HG02763 (cell line): ENCODE measurements at regions not wholly inside any gene's neighbourhood (a gene's known extent, or its start where the extent isn't known, plus 50 kb on each side); places are given as distances from the start of the nearest gene placed in this dataset.
"Not testable (repeated sequence)": the region's sequence is repeated elsewhere in the genome, so short reads cannot be mapped to it uniquely, and the experiment has no call there.

ENCODE experiments used
- ATAC-seq: cut with Tn5 transposase; IDR thresholded peaks from one replicate; pipeline ENCODE4 v1.9.1; 2021; ENCODE audit warnings: mild to moderate bottlenecking, moderate library complexity; ENCODE audit not compliant: unreplicated experiment

DNA sequence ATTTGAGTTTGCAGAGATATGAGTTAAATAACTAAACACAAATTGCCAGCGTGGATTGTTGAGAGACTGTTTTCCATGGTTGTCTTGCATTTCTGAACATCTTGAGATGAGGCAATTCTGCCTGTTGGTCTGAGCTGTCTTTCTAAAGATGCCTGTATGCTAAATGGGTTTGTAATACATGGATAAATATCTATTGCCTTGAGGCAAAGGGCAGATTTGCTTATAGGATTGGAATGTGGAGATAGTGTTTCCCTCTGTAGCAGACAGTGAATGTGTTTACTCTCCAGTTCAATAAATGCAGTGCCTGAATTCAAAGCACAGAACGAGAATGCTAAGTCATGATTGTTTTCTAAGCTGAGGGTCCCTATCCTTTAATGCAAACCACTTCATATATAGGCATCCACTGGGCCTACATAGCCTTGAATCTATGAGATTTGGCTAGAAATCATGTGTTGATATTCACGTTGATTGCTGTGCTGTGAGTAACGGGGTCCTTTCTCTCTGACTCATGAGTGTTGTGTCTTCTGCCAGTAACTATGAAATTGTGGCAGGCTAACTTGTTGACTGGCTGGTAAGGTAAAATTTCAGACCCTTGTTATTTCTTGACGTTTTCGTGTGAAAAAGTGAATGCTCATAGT is 2554.8 kb downstream of the PCDH9 start:
- no peak for ATAC-seq

DNA sequence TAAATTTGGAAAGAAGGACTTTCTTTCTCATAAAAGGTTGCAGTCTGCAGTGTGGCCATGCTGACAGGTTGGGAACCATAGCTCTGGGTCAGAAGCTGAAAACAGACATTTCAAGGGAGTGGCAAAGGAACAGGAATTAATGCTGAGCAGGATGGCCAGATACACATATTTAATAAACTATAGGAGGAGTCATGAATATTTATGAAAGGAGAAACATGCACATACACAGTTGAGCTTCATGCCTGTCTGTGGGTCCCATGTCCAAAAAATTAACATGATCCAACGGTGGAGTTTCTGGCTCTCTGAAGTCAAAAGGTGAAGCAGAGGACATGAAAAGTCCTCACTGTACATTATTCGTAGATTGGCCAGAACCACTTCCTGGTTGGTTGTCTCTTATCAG is 2556.0 kb downstream of the PCDH9 start:
- ATAC-seq, result no peak

DNA sequence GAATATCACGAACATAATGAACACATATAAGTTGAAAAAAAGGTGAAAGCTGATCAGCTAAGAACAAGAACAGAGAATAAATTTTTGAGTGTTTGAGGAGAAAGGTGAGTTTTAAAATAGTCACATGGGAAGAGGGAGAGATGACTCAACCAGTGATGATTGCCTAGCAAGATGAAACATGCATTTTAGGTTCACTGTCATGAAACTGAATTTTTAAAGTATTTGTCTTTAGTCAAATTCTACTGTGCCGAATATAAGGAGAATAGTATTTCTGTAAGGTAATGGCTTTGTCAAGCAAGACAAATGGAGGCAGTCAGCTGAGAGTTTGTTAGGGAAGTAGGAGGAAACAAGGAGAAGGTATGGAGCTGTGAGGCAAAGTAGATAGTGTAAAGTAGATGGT is 2557.4 kb downstream of the PCDH9 start:
- no peak for ATAC-seq

DNA sequence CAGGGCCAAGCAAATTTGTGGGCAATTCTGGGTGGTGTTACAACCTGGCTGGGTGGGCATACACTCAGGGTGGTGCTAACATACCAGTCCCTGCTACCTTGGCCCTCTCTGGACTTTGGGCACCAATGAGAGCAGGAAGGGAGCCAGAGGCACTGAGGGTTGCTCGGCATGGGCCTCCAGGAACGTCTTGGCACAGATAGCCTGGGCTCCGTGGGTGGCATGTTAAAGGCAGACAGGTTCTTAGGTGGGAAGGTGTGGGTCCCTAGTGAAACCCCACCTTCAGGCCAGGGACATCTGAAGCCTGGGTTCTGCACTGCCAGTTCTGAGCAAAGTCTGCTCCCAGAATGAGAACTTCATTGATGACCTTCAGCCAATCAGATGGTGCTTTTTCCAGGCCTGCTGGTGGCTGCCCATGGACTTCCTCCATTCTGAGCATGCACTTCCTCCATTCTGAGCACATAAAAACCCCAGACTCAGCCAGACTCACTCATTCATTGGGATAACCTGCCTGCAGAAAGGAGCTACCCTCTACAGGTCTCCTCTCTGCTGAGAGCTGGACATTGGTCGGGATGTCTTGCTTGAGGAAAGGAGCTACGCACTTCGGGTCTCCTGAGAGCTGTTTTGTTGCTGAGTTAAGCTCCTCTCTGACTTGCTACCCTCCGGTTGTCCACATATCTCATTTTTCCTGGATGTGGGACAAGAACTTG is 2567.1 kb downstream of the PCDH9 start:
- no peak for ATAC-seq

DNA sequence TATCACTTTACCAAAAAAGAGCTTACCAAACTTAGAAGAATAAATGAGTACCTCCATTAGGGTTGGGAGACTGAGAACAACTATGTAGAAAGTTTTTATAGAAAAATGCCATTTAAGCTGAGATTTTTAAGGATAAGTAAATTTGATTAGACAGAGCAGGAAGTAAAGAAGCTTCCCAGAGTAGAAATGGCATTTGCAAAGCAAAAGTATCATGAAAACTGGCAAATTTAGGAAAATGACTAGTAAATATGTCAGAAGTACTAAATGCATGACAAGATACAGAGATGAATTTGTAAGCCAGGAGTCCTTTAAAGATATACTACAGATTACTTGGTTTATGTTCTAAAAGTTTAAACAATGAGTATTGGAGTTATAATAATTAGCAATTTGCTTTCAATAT is 2581.8 kb downstream of the PCDH9 start:
- ATAC-seq, result no peak

DNA sequence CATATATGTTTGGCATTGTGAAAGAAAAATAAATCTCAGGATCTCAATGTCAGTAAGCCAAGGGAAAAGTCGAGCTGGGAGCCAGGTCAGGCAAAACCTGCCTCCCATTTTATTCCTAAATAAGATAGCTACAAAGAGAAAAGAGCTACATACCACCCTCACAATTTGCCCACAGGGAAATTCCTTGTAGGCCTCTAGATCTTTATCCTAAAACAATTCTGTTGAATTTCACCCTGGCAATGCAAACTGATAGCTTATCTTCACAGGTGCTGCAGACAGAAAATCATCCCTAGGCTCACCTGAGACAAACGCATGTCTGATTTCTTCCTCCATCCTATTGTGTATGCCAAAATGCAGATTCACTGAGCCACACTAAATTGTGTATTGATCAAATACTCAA is 2587.1 kb downstream of the PCDH9 start:
- ATAC-seq, result no peak

DNA sequence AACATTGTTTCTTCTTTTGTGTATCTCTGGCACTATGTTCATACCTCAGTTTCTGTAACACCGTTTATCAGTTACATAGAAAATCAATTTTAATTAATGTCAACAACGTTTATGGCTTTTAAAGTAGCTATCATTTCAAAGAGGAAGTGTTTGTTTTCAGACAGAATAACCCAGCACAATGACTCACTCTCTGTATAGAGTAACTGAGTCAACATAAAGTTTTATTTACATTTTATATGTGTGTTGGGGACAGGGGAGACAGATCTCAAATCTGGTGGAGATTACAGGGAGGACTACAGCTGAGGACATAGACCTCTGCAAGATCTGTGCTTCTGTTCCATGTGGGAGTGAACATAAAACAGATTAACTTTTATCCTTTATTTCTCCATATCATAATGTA is 2590.1 kb downstream of the PCDH9 start:
- no peak for ATAC-seq

DNA sequence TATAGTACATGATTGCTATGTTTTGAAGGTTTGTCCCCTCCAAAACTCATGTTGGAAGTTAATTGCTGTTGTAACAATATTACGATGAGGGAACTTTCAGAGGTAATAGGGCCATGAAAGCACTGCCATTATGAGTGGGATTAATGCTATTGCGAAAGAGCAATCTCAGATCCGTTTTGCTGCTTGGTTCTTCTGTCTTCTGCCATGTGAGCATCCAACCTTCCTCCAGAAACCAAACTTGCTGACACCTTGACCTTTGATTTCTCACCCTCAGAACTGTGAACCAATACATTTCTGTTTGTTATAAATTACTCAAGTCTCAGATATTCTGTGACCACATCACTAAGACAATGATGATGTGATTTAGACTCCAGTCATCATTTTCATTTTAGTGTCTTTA is 2590.9 kb downstream of the PCDH9 start:
- ATAC-seq, result no peak

DNA sequence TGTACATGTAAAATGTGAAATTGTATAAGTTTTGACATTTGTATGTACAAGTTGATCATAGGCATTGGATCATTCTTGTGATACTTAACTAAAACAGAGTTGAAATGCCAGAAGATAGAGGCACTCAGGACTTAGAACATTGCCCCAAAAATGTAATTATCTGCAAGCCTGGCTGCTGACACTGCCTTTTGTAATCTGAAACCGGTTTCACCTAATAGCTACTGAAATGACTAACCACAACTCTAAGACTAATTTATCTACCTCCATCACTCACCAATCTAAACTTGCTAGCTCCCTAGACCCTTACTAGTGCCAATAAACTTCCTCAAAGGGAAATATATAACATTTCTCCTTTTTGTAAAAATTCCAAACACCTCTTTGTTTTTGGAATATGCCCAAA is 2596.2 kb downstream of the PCDH9 start:
- ATAC-seq, result no peak

DNA sequence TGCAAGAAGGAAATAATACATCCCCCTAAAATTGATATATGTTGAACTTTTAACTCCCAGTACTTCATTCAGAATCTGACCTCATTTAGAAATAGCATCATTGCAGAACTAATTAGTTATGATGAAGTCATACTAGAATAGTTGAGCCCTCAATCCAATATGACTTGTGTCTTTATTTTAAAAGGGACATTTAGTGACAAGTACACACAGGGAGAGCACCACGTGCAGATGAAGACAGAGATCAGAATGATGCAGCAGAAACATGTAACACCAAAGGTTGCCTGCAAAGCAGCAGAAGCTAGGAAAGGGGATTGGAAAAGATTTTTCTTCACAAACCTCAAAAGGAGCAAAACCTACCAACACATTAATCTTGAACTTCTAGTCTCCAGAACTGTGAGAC is 2602.5 kb downstream of the PCDH9 start:
- no peak for ATAC-seq

DNA sequence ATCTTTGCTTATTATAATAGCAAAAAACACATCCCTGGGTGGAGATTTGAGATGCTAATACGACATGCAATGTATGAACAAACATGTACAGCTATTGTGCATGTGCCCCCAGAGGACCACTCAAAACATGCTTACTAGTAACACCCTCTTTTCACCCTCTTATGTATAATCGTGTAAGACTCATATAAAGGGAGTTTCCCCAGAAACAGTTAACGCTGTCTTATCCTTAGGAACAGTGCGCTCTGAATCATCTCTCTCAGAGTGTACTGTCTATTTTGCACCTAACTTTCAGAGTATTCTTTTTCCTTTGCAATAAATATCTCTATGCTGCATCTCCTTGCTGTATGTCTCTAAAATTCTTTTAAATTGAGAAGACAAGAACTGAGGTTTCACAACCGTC is 2604.0 kb downstream of the PCDH9 start:
- no peak for ATAC-seq

DNA sequence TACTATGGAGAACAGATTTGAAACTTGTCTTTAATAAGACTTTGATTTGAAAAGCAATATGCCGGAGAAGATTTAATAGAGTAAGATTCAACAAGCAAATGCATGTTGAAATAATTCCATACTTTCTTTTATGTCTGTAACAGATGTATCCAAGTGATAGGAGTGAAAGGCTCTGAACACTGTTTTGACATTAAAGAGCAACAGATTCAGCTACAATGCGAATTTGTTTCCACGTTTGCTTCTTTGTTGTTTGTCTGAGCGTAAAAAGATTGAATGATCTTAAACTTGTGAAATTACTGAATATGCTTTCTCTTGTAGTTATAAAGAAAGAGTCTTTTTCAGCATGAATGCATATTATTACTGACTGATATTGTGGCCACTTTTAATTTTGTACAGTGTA is 2612.9 kb downstream of the PCDH9 start:
- no peak for ATAC-seq

DNA sequence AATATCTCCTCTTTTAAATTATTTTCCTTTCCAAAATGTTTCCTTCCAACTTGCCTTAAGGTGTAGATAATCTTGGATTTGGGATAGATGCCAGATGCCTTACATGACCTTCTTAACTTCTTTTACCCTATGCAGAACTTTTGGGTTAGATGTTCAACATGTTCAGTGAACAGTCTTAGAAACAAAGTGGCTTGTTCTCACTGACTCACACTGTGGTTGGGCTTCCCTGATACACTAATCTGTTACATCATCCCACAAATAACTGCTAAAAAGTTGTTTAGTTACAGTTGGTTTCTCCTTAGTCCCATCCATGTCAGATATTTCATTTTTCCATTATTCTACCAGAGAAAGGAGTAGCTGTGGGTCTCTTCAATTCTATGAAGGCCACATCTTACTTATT is 2638.2 kb downstream of the PCDH9 start:
- ATAC-seq, result no peak

DNA sequence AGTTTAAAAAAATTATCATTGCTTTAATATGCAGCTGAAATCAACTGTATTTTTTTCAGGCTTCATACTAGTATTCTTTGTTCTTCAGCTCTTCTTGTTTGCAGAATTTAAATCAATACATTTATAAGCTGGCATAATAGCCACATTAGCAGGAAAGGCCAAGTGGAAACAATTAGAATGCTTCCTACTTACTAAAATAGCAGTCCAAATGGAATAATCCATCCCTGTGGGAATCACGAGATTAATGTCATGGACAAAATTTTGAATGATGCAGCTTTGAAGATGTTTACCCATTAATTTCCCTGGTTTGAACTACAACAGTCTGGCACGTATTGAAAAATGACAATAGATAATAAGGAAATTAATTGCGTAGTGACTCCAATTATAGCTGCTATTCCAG is 2650.8 kb downstream of the PCDH9 start:
- ATAC-seq, result no peak

DNA sequence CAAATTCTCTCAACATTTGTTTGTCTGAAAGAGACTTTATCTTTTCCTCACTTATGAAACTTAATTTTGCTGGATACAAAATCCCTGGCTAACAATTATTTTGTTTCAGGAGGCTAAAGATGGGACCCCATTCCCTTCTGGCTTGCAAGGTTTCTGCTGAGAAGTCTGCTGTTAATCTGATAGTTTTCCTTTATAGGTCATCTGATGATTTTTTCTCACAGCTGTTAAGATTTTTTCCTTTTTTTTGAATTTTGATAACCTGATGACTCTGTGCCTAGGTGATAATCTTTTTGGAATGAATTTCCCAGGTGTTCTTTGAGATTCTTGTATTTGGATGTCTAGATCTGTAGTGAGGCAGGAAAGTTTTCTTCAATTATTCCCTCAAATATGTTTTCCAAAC is 2661.4 kb downstream of the PCDH9 start:
- no peak for ATAC-seq

DNA sequence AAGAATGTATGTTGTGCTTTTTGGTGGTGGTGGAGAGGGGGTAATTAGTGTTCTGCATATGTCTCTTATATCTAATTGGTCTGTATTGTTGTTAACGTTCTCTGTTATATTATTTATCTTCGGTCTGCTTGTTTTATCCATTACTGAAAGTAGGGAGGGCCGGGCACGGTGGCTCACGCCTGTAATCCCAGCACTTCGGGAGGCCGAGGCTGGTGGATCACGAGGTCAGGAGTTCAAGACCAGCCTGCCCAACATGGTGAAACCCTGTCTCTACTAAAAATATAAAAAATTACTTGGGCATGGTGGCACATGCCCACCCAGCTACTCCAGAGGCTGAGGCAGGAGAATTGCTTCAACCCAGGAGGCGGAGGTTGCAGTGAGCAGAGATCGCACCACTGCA is 2672.1 kb downstream of the PCDH9 start:
- not testable (repeated sequence) for ATAC-seq

DNA sequence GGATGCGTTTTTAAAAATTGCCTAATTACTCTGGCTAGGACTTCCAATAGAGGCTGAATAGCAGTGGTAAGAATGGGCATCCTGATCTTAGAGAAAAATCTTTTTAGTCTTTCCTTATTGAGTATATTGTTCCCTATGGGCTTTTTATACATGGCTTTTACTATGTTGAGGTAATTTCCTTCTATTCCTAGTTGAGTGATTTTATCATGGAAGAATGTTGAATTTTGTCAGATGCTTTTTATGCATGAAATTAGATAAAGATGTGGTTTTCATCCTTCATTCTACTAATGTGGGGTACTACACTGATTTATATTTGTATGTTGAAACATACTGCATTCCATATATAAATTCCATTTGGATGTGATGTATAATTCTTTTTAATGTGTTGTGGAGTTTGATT is 2673.8 kb downstream of the PCDH9 start:
- ATAC-seq, result no peak

DNA sequence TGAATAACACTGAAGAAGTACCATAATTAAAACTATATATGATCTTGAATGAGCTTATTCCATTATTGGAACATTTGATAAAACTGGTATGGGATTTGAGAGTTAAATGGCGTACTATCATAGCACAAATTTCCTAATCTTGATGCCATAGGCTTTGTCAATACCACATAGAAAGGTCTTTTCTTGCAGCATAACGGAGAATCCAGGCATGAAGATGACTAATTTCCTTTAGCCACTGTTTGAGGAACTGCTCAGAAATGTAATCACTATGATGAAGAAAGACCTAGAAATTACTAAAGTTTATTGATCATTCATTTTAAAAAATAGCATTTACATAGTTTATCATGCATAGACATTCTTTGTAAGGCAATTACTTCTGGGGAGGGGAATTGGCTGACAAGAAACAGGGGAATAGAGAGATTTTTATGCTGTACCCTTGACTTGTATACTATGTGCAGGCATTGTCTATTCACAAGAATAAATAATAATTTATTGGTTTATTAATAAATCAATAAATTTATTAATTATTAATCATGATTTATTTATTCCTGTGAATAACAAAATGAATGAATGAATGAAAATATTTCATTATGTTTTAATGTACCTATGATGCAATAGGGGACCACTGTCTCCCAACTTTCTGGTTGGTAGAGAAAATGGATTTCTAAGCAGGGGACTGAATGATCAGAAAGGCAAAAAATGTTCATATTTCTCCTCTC is 2676.6 kb downstream of the PCDH9 start:
- no peak for ATAC-seq

DNA sequence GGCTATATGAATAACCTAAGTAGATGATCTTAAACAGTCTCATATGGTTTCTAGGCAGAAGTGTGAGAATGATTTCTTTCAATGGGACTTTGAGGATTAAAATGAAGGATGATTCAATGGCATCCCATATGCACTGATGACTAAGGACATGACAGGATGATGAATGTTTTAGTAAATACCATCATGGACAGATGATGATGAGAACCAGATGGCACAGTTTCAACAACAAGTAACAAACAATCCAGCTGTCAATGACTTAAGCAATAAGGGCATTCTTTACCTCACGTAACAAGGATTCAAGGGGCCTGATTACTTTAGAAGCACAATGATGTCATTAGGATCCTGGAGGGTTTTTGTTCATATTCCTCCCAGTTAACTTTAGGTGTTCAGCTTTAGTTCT is 2678.4 kb downstream of the PCDH9 start:
- ATAC-seq, result no peak

DNA sequence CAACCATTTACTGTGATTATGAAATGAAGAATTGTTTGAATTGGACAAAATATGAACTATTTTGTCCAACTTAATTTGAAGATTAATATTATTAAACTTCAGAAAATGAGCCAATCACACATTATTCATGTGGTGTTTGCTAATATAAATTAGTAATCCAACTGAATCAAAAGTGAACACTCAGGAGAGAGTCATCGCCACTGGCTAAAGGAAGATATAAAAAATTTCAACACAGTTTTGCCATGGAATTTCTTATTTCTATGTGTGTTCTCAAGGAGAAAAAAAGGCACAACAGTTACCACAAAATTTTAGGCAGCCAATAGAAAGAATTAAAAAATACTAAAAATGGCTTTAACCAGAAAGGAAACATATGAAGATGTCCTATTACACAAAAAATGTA is 2683.8 kb downstream of the PCDH9 start:
- no peak for ATAC-seq

DNA sequence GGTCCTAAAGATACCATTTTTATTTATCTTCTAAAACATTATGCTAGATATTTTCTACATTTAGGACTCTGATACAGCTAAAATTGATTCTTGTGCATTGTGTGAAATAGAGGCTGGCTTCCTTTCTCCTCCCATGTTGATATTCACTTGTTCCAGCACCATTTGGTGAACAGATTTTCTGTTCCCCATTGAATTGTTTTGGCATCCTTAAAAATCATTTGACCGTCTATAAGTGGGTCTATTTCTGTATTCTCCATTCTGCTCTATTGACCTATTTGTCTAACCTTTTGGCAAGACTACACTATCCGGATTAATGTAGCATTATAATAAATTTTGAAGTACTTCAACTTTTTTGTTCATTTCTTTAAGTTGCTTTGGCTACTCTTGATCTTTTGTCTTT is 2689.2 kb downstream of the PCDH9 start:
- no peak for ATAC-seq

DNA sequence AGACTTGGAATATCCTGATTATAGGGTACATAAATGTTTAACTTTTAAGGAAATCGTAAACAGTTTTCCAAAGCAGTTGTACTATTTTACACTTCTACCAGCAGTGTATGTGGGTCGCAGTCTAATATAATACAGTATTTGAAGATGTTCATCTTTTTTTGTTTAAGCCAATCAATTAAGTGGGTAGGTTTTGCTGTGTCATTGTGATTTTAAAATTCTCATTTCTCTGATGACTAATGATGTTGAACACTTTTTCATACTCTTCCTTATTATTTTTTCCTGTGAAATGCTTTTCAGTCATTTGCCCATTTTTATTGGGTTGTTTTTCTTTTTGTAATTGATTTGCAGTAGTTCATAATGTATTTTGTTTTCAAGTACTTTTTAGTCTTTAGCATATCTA is 2689.7 kb downstream of the PCDH9 start:
- no peak for ATAC-seq
